ENCODE measurements at regions not wholly inside any gene's neighbourhood (a gene's known extent, or its start where the extent isn't known, plus 50 kb on each side); places are given as distances from the start of the nearest gene placed in this dataset.
A peak's percentile ranks its signal among the peaks of the same experiment; 100 is the strongest.

DNA sequence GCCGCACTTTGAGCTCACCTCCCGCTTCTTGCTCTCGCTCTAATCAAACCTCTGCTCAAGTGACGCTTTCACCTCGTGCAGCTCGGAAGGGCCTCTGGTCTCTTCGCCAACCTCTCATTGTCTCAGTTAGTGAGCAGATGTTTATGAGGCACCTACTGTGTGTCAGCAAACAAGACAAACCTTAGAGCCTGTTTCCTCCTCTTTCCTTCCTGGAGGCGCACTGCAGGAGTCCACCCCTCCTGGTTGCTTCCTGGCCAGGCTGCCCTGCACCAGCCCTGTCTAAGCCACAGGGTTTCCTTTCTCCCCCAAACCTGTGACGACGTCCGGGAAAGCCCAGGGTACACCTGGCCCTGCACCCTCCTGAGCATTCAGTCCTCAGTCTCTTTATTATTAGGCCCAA is 84.2 kb downstream of the PHETA1 start:
- no peaks in the 10 kb centered on the region for H3K36me3 ChIP-seq (ENCODE audit: control insufficient read depth in 2 of 2, insufficient read depth in 1 of 2, low read length in 2 of 2)
- POLR2A ChIA-PET = no interaction called here

DNA sequence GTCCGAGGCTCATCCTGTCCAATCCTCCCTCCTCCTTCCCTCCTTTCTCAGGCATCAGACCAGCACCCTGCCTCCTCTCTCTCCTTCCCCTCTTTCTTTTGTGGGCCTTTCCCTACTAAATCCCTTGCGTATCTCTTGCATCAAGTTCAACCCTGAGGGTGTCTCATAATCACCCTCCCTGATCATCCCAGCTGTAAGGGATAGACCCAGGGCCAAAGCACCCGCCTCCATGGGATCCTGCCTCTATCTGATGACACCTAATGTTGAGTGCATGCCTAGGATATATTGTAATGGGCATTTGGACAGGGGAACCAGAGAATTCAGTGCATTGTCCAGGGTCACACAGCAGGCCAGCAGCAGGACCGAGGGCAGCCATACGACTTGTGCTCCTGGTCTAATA is 84.9 kb downstream of the PHETA1 start:
- CTCF ChIA-PET = interaction anchor here (0.9 to 4.4 kb wide), 3 partner anchors 15 to 260 kb away, joined by 3 to 22 read pairs (median 4); no protein-coding TSS in a partner anchor
- no peaks in the 10 kb centered on the region for H3K4me1 ChIP-seq (ENCODE audit: control insufficient read depth, insufficient read depth, low read length)
- H3K27ac ChIP-seq (ENCODE audit: extremely low read depth, low read depth, low read length) = no peak overlapping the region
- no peak overlapping the region for H3K4me3 ChIP-seq (ENCODE audit: low read depth, low read length)
- H3K9me3 ChIP-seq (ENCODE audit: control insufficient read depth, insufficient read depth, low read depth, low read length) = no peaks in the 10 kb centered on the region
- H3K36me3 ChIP-seq (ENCODE audit: control insufficient read depth in 2 of 2, insufficient read depth in 1 of 2, low read length in 2 of 2) = no peaks in the 10 kb centered on the region
- POLR2A ChIA-PET = no interaction called here
- no peak for TF ChIP-seq OSR2 (tag by site-specific recombination; IDR thresholded peaks at IDR 0.05)
- TF ChIP-seq ZNF350 (tag by site-specific recombination; IDR thresholded peaks at IDR 0.05) = no peak
- TF ChIP-seq ZNF214 (tag by site-specific recombination; IDR thresholded peaks at IDR 0.05; ENCODE audit: borderline replicate concordance) = no peak
- no peak for TF ChIP-seq RBAK (tag by site-specific recombination; IDR thresholded peaks at IDR 0.05)
- TF ChIP-seq FEZF1 (tag by site-specific recombination; IDR thresholded peaks at IDR 0.05) = no peak
- TF ChIP-seq ZBTB17 (tag by site-specific recombination; IDR thresholded peaks at IDR 0.05) = no peak
- no peak for TF ChIP-seq KLF16 (tag by site-specific recombination; IDR thresholded peaks at IDR 0.05)
- no peak for TF ChIP-seq PRDM1 (tag by site-specific recombination; IDR thresholded peaks at IDR 0.05)
- no peak for TF ChIP-seq ZNF274 (IDR thresholded peaks at IDR 0.05; ENCODE audit: low read length)
- no peak for TF ChIP-seq ZNF274 (tag by site-specific recombination; IDR thresholded peaks at IDR 0.05; ENCODE audit: borderline replicate concordance)

More for the DNA sequence above, 84.2 kb downstream of the PHETA1 start:
- CTCF ChIA-PET = interaction anchor here (0.9 to 4.4 kb wide), 3 partner anchors 15 to 261 kb away, joined by 3 to 22 read pairs (median 4); no protein-coding TSS in a partner anchor
- no peaks in the 10 kb centered on the region for H3K9me3 ChIP-seq (ENCODE audit: control insufficient read depth, insufficient read depth, low read depth, low read length)
- H3K4me1 ChIP-seq (ENCODE audit: control insufficient read depth, insufficient read depth, low read length) = no peaks in the 10 kb centered on the region
- TF ChIP-seq ZIC2 (tag by site-specific recombination; IDR thresholded peaks at IDR 0.05) = peak; percentile 92
- TF ChIP-seq, protein P1, sequence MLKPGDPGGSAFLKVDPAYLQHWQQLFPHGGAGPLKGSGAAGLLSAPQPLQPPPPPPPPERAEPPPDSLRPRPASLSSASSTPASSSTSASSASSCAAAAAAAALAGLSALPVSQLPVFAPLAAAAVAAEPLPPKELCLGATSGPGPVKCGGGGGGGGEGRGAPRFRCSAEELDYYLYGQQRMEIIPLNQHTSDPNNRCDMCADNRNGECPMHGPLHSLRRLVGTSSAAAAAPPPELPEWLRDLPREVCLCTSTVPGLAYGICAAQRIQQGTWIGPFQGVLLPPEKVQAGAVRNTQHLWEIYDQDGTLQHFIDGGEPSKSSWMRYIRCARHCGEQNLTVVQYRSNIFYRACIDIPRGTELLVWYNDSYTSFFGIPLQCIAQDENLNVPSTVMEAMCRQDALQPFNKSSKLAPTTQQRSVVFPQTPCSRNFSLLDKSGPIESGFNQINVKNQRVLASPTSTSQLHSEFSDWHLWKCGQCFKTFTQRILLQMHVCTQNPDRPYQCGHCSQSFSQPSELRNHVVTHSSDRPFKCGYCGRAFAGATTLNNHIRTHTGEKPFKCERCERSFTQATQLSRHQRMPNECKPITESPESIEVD (tag by site-specific recombination; IDR thresholded peaks at IDR 0.05) = no peak
- no peak for TF ChIP-seq ZNF521 (tag by site-specific recombination; IDR thresholded peaks at IDR 0.05)
- peak; percentile 46 for TF ChIP-seq GLIS1 (tag by site-specific recombination; IDR thresholded peaks at IDR 0.05)
- no peak overlapping the region for H3K27ac ChIP-seq (ENCODE audit: extremely low read depth, low read depth, low read length)
- H3K4me3 ChIP-seq (ENCODE audit: low read depth, low read length) = no peak overlapping the region

DNA sequence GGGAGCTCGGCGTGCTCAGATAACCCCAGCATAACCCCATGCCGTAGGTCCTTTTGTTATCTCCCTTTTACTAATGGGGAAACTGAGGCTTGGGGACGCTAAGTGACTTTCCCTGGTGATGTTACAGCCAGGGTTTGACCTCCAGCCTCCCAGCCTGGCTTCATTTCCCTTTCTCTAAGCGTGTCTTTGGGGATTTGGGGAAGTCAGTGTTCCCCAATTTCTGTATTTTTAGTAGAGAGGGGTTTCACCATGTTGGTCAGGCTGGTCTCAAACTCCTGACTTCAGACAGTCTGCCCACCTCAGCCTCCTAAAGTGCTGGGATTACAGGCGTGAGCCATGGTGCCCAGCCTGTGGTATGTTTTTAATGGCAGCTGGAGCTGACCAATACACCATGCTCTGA is 85.4 kb downstream of the PHETA1 start:
- ChIA-PET POLR2A (no interaction called here), CTCF (interaction anchor here (4.4 kb wide), 1 partner anchor 16 kb away, joined by 22 read pairs; no protein-coding TSS in a partner anchor)
- no peaks in the 10 kb centered on the region for H3K9me3 ChIP-seq (ENCODE audit: control insufficient read depth, insufficient read depth, low read depth, low read length)
- no peak overlapping the region for H3K4me3 ChIP-seq (ENCODE audit: low read depth, low read length)
- H3K36me3 ChIP-seq (ENCODE audit: control insufficient read depth in 2 of 2, insufficient read depth in 1 of 2, low read length in 2 of 2) = no peaks in the 10 kb centered on the region
- H3K4me1 ChIP-seq (ENCODE audit: control insufficient read depth, insufficient read depth, low read length) = no peaks in the 10 kb centered on the region
- H3K27ac ChIP-seq (ENCODE audit: extremely low read depth, low read depth, low read length) = no peak overlapping the region
- TF ChIP-seq, protein P2, sequence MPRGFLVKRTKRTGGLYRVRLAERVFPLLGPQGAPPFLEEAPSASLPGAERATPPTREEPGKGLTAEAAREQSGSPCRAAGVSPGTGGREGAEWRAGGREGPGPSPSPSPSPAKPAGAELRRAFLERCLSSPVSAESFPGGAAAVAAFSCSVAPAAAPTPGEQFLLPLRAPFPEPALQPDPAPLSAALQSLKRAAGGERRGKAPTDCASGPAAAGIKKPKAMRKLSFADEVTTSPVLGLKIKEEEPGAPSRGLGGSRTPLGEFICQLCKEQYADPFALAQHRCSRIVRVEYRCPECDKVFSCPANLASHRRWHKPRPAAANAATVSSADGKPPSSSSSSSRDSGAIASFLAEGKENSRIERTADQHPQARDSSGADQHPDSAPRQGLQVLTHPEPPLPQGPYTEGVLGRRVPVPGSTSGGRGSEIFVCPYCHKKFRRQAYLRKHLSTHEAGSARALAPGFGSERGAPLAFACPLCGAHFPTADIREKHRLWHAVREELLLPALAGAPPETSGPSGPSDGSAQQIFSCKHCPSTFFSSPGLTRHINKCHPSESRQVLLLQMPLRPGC (tag by site-specific recombination; IDR thresholded peaks at IDR 0.05) = no peak
- no peak for TF ChIP-seq ZBTB8A (tag by site-specific recombination; IDR thresholded peaks at IDR 0.05)
- TF ChIP-seq, protein P3, sequence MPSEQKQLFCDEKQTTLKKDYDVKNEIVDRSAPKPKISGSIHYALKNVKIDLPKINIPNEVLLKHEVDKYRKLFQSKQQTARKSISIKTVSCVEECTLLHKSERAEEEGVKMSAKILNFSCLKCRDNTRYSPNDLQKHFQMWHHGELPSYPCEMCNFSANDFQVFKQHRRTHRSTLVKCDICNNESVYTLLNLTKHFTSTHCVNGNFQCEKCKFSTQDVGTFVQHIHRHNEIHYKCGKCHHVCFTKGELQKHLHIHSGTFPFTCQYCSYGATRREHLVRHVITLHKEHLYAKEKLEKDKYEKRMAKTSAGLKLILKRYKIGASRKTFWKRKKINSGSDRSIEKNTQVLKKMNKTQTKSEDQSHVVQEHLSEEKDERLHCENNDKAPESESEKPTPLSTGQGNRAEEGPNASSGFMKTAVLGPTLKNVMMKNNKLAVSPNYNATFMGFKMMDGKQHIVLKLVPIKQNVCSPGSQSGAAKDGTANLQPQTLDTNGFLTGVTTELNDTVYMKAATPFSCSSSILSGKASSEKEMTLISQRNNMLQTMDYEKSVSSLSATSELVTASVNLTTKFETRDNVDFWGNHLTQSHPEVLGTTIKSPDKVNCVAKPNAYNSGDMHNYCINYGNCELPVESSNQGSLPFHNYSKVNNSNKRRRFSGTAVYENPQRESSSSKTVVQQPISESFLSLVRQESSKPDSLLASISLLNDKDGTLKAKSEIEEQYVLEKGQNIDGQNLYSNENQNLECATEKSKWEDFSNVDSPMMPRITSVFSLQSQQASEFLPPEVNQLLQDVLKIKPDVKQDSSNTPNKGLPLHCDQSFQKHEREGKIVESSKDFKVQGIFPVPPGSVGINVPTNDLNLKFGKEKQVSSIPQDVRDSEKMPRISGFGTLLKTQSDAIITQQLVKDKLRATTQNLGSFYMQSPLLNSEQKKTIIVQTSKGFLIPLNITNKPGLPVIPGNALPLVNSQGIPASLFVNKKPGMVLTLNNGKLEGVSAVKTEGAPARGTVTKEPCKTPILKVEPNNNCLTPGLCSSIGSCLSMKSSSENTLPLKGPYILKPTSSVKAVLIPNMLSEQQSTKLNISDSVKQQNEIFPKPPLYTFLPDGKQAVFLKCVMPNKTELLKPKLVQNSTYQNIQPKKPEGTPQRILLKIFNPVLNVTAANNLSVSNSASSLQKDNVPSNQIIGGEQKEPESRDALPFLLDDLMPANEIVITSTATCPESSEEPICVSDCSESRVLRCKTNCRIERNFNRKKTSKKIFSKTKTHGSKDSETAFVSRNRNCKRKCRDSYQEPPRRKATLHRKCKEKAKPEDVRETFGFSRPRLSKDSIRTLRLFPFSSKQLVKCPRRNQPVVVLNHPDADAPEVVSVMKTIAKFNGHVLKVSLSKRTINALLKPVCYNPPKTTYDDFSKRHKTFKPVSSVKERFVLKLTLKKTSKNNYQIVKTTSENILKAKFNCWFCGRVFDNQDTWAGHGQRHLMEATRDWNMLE (tag by site-specific recombination; conservative IDR thresholded peaks at IDR 0.05; ENCODE audit: low read depth) = no peak
- no peak for TF ChIP-seq ZBTB1 (tag by site-specific recombination; IDR thresholded peaks at IDR 0.05)
- TF ChIP-seq, protein P4, sequence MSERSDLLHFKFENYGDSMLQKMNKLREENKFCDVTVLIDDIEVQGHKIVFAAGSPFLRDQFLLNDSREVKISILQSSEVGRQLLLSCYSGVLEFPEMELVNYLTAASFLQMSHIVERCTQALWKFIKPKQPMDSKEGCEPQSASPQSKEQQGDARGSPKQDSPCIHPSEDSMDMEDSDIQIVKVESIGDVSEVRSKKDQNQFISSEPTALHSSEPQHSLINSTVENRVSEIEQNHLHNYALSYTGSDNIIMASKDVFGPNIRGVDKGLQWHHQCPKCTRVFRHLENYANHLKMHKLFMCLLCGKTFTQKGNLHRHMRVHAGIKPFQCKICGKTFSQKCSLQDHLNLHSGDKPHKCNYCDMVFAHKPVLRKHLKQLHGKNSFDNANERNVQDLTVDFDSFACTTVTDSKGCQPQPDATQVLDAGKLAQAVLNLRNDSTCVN (tag by site-specific recombination; optimal IDR thresholded peaks at IDR 0.05) = no peak
- TF ChIP-seq ZNF549 (tag by site-specific recombination; IDR thresholded peaks at IDR 0.05) = no peak

Data from HEK293 (cell line).